Naive thymus-derived CD8-positive, alpha-beta T cell (primary cell): ENCODE measurements at regions not wholly inside any gene's neighbourhood (a gene's known extent, or its start where the extent isn't known, plus 50 kb on each side); places are given as distances from the start of the nearest gene placed in this dataset.
A peak's percentile ranks its signal among the peaks of the same experiment; 100 is the strongest.
"Not testable (repeated sequence)": the region's sequence is repeated elsewhere in the genome, so short reads cannot be mapped to it uniquely, and the experiment has no call there.

Experiments used
- ATAC-seq, 2 donors: fragments of 150-1000 bp; cut with Tn5 transposase in 1 of 2; sonication (Bioruptor Pico), chemical (Tn5 transposase) in 1 of 2; 1 replicate in 1 of 2; 2 replicates in 1 of 2; pipeline ENCODE4 v1.10.0; 2021; ENCODE audit warnings: mild to moderate bottlenecking in 2 of 2, moderate library complexity in 2 of 2
- POLR2A ChIA-PET: fragments of 350-600 bp; sonication (Branson Sonifier 250); formaldehyde crosslinking; loops from one replicate; lab custom pipeline; 2021; ENCODE audit warnings: antibody characterized with exemption; lab: Charles Lee
- DNase-seq, 10 donors: peaks; one replicate each; pipeline versions ENCODE4 v3.0.0 to v3.0.0-alpha.2; 2020 to 2022
- H3K27ac Mint-ChIP-seq, 10 donors: one replicate each; pipeline ENCODE4 v1.8.0; 2020 to 2022; ENCODE audit warnings: mild to moderate bottlenecking in 10 of 10, mixed read lengths in 10 of 10, moderate library complexity in 4 of 10, inconsistent platforms in 1 of 10
- H3K27me3 Mint-ChIP-seq, 5 donors: one replicate each; pipeline ENCODE4 v1.8.0; 2021 to 2022; ENCODE audit warnings: mixed read lengths in 5 of 5
- H3K36me3 Mint-ChIP-seq, 3 donors: one replicate each; pipeline ENCODE4 v1.8.0; 2020 to 2022; ENCODE audit warnings: mixed read lengths in 3 of 3, mild to moderate bottlenecking in 2 of 3, inconsistent platforms in 1 of 3
- H3K4me1 Mint-ChIP-seq, 4 donors: one replicate each; pipeline ENCODE4 v1.8.0; 2021 to 2022; ENCODE audit warnings: mixed read lengths in 4 of 4
- H3K4me3 Mint-ChIP-seq, 10 donors: one replicate each; pipeline ENCODE4 v1.8.0; 2020 to 2022; ENCODE audit warnings: mild to moderate bottlenecking in 10 of 10, mixed read lengths in 10 of 10, moderate library complexity in 6 of 10, inconsistent platforms in 1 of 10
- H3K9me3 Mint-ChIP-seq, 9 donors: one replicate each; pipeline ENCODE4 v1.8.0; 2020 to 2022; ENCODE audit warnings: mixed read lengths in 9 of 9, mild to moderate bottlenecking in 3 of 9, inconsistent platforms in 1 of 9, moderate library complexity in 1 of 9

DNA sequence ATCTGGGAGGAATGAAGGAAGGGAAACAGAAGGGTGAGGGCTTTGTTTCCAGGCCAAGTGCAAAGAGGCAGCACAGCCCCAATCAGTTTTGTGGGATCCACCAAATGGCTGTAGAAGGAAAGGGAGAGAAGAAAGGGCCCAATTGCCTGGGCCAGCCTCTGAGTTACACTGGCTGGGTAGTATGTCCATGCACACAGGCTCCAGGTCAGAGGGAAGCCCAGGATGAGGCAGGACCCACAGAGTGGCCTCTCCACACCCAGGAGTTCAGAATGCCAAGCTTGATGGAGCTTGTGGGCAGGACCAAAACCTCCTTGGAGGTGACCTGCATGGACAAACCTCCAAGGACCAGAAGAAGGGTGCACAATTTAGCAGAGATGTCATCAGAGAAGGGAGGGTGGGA is 178.2 kb upstream of the TSHZ3 start:
- POLR2A ChIA-PET, result no interaction called here
- H3K4me3 Mint-ChIP-seq, result no peak overlapping the region

DNA sequence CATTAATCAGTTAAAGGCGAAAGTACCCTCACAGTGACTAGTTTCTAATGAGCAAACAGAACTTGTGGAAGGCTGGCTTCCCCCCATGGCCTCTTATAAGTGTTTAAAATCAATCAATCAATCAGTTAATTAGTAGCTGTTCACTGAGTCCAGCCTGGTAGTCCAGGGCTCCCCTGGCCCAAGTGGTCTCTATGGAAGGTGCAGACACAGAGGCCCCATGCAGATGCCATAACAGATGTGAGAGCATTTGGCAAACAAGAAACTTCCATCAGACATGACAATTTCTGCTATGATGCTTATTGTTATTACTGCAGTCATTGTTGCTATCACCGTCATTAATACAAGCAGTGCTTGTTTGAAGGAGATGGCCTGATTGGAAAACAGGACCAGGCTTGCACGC is 179.0 kb upstream of the TSHZ3 start:
- Mint-ChIP-seq H3K27me3 (peaks cover 2 to 14% (median 8%) of the 10 kb centered on the region in 5 donors), H3K36me3 (peaks cover 0 to 14% (median 0%) of the 10 kb centered on the region in 3 donors), H3K27ac (no peak overlapping the region), H3K9me3 (peaks cover 9 to 31% (median 23%) of the 10 kb centered on the region in 9 donors), H3K4me1 (no peaks in the 10 kb centered on the region), H3K4me3 (no peak overlapping the region)
- DNase-seq (no peak), ATAC-seq (no peak)
- POLR2A ChIA-PET, result no interaction called here

More for the DNA sequence above, 178.2 kb upstream of the TSHZ3 start:
- no peak overlapping the region for H3K27ac Mint-ChIP-seq
- DNase-seq, result no peak
- H3K36me3 Mint-ChIP-seq, result peaks cover 0 to 14% (median 0%) of the 10 kb centered on the region in 3 donors
- ATAC-seq, result no peak
- peaks cover 2 to 14% (median 8%) of the 10 kb centered on the region in 5 donors for H3K27me3 Mint-ChIP-seq
- no peaks in the 10 kb centered on the region for H3K4me1 Mint-ChIP-seq
- H3K9me3 Mint-ChIP-seq, result peaks cover 9 to 30% (median 23%) of the 10 kb centered on the region in 9 donors

DNA sequence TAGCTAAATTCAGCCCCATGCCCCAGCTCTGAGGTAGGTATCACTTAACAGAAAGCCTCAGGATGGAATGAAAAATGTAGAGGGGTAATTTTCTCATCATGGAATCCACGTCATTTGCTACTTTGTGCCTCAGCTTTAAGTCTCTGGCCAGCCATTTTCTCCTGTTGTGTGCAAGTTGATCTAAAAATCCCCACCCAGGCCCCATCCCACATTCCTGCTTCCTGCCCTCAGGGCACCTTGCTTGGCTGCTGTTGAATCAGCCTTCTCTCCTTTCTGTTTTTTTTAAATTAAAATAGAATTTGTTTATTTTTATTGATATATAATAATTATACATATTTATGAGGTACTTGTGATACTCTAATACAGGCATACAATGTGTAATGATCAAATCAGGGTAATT is 179.9 kb upstream of the TSHZ3 start:
- H3K27me3 Mint-ChIP-seq, result peaks cover 2 to 14% (median 8%) of the 10 kb centered on the region in 5 donors
- H3K27ac Mint-ChIP-seq, result no peak overlapping the region
- no peak for ATAC-seq
- H3K4me1 Mint-ChIP-seq, result no peaks in the 10 kb centered on the region
- DNase-seq, result no peak
- POLR2A ChIA-PET, result no interaction called here
- no peak overlapping the region for H3K4me3 Mint-ChIP-seq
- peaks cover 0 to 14% (median 0%) of the 10 kb centered on the region in 3 donors for H3K36me3 Mint-ChIP-seq
- H3K9me3 Mint-ChIP-seq, result peaks cover 9 to 33% (median 23%) of the 10 kb centered on the region in 9 donors

DNA sequence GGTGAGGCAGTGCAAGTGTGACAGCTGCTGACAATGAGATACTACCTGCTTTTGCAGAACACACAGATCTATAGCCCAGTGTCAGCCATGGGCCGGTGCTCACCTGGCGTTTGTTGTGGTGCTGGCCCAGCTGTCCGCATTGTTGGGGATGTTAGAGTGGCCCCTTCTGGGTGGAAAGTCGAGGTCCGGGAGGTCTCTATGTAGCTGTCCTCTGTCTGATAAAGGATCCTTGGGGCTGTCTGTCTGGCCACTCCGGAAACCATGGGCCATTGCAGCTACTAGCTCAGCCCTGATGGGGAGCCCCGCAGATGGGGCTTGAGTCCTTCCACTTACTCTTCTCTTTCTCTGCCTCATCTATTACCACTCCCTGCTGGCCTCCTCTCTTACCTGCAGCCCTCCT is 181.5 kb upstream of the TSHZ3 start:
- Mint-ChIP-seq H3K4me3 (no peak overlapping the region), H3K4me1 (no peaks in the 10 kb centered on the region), H3K27ac (no peak overlapping the region), H3K9me3 (peaks cover 6 to 24% (median 13%) of the 10 kb centered on the region in 9 donors), H3K27me3 (peaks cover 2 to 14% (median 6%) of the 10 kb centered on the region in 5 donors), H3K36me3 (peaks cover 0 to 7% (median 0%) of the 10 kb centered on the region in 3 donors)
- POLR2A ChIA-PET, result no interaction called here
- ATAC-seq, result no peak
- DNase-seq, result no peak

DNA sequence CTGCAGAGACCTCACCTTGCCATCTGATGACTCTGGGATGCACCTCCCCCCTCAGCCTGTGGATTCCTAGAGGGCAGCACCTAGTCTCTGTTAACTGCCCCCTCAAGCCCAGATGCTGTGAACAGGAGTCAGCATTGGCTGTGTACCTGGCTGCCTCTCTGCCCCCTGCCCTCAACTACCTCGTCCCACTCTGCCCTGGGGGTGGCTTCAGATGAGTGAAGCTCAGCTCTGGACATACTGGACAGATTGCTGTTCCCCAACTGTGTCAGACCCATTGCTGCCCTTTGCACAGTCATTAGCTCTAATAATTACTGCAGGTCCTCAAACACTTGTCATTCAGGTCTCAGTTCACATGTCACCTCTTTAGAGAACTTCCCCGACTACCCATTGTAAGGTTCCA is 182.1 kb upstream of the TSHZ3 start:
- no peak overlapping the region for H3K27ac Mint-ChIP-seq

DNA sequence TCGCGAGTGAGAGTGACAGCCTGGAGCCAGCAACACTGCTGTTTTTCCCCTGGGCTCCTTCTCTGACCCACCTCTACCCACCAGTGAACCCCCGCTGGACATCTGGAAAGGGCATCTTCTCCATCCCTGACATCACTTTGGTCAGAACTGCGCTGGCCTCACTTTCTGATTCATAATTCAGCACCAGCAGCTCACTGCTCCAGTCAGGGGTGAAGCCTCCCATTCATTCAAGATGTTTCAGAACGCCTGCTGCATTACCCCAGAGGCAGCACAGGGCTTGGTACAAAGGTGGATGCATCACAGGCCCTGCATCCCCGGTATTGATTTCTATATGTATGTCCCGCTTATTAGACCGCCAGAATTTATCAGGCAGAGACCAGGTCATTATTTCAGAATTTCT is 182.8 kb upstream of the TSHZ3 start:
- Mint-ChIP-seq H3K4me3 (no peak overlapping the region), H3K9me3 (peaks cover 0 to 19% (median 7%) of the 10 kb centered on the region in 9 donors), H3K27ac (no peak overlapping the region), H3K4me1 (no peaks in the 10 kb centered on the region), H3K27me3 (peaks cover 0 to 14% (median 6%) of the 10 kb centered on the region in 5 donors), H3K36me3 (no peaks in the 10 kb centered on the region)
- ATAC-seq (no peak), DNase-seq (no peak)
- POLR2A ChIA-PET, result no interaction called here

More for the DNA sequence above, 182.1 kb upstream of the TSHZ3 start:
- no peaks in the 10 kb centered on the region for H3K4me1 Mint-ChIP-seq
- no peak overlapping the region for H3K4me3 Mint-ChIP-seq
- H3K9me3 Mint-ChIP-seq, result peaks cover under 1 to 21% (median 10%) of the 10 kb centered on the region in 9 donors
- H3K27me3 Mint-ChIP-seq, result peaks cover under 1 to 14% (median 6%) of the 10 kb centered on the region in 5 donors
- no peak for DNase-seq
- peaks cover 0 to 1% (median 0%) of the 10 kb centered on the region in 3 donors for H3K36me3 Mint-ChIP-seq
- ATAC-seq, result no peak
- POLR2A ChIA-PET, result no interaction called here

DNA sequence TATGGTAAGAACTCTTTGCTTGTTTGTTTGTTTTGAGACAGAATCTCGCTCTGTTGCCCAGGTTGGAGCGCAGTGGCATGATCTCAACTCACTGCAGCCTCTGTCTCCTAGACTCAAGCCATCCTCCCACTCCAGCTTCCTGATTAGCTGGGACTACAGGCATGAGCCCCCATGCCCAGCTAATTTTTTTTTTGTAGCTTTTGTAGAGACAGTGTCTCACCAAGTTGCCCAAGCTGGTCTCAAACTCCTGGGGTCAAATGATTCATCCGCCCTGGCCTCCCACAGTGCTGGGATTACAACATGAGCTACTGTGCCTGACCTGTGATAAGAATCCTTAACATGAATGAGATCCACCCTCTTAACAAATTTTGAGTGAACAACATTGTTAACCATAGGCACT is 183.9 kb upstream of the TSHZ3 start:
- H3K27me3 Mint-ChIP-seq, result peaks cover 0 to 14% (median 6%) of the 10 kb centered on the region in 5 donors
- POLR2A ChIA-PET, result no interaction called here
- peaks cover 0 to 4% (median 0%) of the 10 kb centered on the region in 3 donors for H3K36me3 Mint-ChIP-seq
- no peak overlapping the region for H3K4me3 Mint-ChIP-seq
- peaks cover 0 to 21% (median 10%) of the 10 kb centered on the region in 9 donors for H3K9me3 Mint-ChIP-seq
- no peaks in the 10 kb centered on the region for H3K4me1 Mint-ChIP-seq
- H3K27ac Mint-ChIP-seq, result no peak overlapping the region
- no peak for DNase-seq
- ATAC-seq, result no peak

DNA sequence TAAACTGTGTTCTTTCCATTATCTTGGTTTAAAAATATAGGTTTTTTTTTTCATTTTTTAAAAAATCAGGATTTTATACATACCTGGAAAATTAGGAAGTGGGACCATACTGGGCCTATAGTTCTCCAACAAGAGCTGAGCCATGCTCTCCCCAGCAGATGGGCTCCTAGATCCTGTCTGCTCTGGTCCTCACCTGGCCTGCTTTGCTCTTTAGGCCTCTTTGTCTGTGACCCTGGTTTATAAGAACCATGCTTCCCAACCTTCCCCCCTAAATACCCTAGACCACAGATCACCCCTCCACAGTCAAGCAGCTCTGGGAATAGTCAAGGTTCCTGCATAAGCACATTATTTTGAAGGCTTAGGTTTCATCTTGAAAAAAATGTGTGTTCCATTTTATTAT is 185.0 kb upstream of the TSHZ3 start:
- H3K27me3 Mint-ChIP-seq, result peaks cover 0 to 14% (median 6%) of the 10 kb centered on the region in 5 donors
- POLR2A ChIA-PET, result no interaction called here
- ATAC-seq, result no peak
- no peak for DNase-seq
- H3K4me3 Mint-ChIP-seq, result no peak overlapping the region
- peaks cover 0 to 18% (median 11%) of the 10 kb centered on the region in 9 donors for H3K9me3 Mint-ChIP-seq
- no peaks in the 10 kb centered on the region for H3K4me1 Mint-ChIP-seq
- H3K27ac Mint-ChIP-seq, result no peak overlapping the region
- peaks cover 0 to 4% (median 0%) of the 10 kb centered on the region in 3 donors for H3K36me3 Mint-ChIP-seq

DNA sequence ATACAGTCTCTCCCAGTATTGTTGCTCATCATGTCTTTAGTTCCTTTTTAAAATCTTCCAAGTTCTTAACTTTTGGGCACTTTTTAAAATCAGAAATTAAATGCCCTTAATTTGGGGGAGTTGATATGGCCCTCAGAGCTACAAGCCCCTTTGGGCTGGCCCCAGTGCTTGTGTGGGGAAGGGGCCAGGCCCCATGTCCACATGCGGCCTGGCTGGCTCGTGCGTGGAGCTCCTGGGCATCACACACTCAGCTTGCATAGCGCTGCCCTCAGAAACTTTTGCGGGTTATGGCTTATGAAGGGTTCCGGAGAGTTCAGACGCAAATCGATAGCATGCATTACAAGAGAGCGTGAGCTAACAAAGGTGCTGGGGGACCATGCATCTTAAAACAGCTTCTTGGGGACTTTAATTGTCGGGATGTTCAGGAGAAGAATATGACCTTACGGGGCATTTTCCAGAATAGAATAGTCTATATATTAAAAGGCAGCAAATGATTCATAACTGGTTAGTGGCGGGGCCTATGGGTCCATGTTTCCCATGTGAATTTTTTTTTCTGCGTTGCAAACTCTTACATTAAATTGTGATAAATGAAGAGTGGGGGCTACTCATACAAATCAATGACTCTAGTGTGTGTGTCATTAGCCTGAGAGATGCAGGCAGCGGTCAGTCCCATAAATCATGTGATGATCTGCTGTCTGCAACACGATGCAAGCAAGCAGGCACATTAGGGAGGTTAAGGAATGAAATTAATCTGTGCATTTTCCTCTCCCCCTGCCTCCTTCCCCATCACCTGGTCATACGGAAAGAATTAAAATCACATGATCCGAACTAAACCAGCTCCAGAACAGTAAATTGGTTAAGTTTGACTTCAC is 185.8 kb upstream of the TSHZ3 start:
- Mint-ChIP-seq H3K4me3 (no peak overlapping the region), H3K27me3 (peaks cover 0 to 13% (median 6%) of the 10 kb centered on the region in 5 donors), H3K27ac (no peak overlapping the region), H3K4me1 (no peaks in the 10 kb centered on the region), H3K36me3 (peaks cover 0 to 4% (median 0%) of the 10 kb centered on the region in 3 donors), H3K9me3 (peaks cover 0 to 15% (median 11%) of the 10 kb centered on the region in 9 donors)
- no peak for DNase-seq
- no peak for ATAC-seq
- POLR2A ChIA-PET, result no interaction called here

DNA sequence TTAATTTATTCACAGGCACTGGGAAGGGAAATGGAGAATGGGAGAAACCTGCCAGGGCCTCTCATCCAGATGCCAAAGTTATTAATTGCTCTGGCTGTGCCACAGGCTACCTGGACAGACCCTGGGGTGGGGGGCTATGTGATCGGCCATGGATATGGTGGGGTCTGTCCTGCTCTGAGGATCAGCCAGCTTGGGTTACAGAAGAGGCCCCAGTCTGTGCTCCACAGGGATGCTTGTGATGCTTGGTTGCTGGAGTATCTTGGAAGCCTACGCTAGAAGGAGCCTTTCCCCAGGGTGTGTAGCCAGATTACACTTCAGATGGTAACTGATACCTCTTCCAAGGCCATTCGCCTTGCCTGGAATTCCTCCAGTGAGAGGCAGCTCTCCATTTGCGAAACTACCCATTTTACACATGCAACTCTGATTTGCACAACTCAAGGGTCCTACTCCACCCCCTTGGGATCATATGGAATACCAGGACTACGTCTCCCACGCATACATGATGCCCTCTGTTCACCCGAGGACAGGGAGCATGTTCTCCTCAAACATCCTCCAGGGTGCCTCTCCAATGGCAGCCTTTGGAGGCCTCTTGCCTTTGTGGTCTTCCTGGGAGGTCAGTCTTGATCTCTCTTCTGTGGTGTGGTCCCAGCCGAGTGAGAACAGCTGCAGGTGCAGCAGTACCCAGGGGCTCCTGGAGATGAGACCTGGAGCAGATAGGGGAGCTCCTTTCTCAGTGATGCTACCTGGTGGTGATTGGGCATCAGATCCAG is 186.6 kb upstream of the TSHZ3 start:
- H3K27me3 Mint-ChIP-seq, result peaks cover 0 to 14% (median 7%) of the 10 kb centered on the region in 5 donors
- no peak for ATAC-seq
- POLR2A ChIA-PET, result no interaction called here
- DNase-seq, result no peak
- no peaks in the 10 kb centered on the region for H3K4me1 Mint-ChIP-seq
- no peak overlapping the region for H3K4me3 Mint-ChIP-seq
- H3K27ac Mint-ChIP-seq, result no peak overlapping the region
- peaks cover 0 to 16% (median 11%) of the 10 kb centered on the region in 9 donors for H3K9me3 Mint-ChIP-seq
- H3K36me3 Mint-ChIP-seq, result peaks cover 0 to 4% (median 0%) of the 10 kb centered on the region in 3 donors

DNA sequence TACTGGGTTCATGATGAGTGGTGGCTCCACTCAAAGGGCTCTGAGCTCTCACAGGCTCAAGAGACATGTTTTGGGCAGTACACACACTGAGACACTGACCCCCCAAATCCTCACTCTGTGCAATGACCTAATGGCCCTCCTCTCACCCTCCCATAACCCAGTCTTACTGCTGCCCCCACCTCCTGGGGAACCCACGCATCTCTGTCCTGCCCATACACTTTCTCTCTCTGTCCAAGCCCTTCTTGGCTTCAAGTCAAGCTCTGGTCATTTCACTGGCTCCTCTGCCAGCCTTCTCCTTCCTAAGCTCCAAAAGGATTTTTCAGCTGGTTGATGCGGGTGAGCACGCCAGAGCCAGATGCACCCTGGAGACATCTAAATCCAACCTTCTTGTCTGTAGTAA is 187.9 kb upstream of the TSHZ3 start:
- DNase-seq (peak in 1 of 10 donors; percentile 53), ATAC-seq (no peak)
- Mint-ChIP-seq H3K36me3 (peaks cover 0 to 4% (median 0%) of the 10 kb centered on the region in 3 donors), H3K27ac (no peak overlapping the region), H3K4me1 (no peaks in the 10 kb centered on the region), H3K4me3 (no peak overlapping the region), H3K27me3 (peaks cover 1 to 15% (median 8%) of the 10 kb centered on the region in 5 donors), H3K9me3 (peaks cover 3 to 24% (median 11%) of the 10 kb centered on the region in 9 donors)
- POLR2A ChIA-PET, result no interaction called here

DNA sequence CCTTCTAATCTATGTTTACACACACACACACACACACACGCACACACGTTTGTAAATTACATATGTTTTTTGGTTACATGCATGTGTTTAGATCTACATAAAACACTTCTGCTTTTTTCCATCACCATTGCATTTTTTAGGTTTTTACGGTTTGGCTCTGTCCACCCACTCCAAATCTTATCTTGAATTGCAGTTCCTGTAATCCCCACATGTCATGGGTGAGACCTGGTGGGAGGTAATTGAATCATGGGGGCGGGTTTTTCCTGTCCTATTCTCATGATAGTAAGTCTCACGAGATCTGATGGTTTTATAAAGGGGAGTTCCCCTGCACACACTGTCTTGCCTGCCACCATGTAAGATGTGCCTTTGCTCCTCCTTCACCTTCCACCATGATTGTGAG is 188.7 kb upstream of the TSHZ3 start:
- H3K27ac Mint-ChIP-seq, POLR2A ChIA-PET, H3K4me1 Mint-ChIP-seq, H3K4me3 Mint-ChIP-seq, H3K36me3 Mint-ChIP-seq, ATAC-seq, DNase-seq: not testable (repeated sequence)
- peaks cover 3 to 24% (median 11%) of the 10 kb centered on the region in 9 donors for H3K9me3 Mint-ChIP-seq
- peaks cover 3 to 23% (median 11%) of the 10 kb centered on the region in 5 donors for H3K27me3 Mint-ChIP-seq
